A549 (cell line): ENCODE measurements at regions not wholly inside any gene's neighbourhood (a gene's known extent, or its start where the extent isn't known, plus 50 kb on each side); places are given as distances from the start of the nearest gene placed in this dataset.
"Not testable (repeated sequence)": the region's sequence is repeated elsewhere in the genome, so short reads cannot be mapped to it uniquely, and the experiment has no call there.

Experiments used
- CTCF ChIP-seq: fragments of >200 bp; sonication (Bioruptor Twin); formaldehyde crosslinking; IDR thresholded peaks from 3 replicates; pipeline ENCODE4 v1.5.1; 2016
- EP300 ChIP-seq, 2 experiments: fragments of >200 bp; sonication (Bioruptor Twin); formaldehyde crosslinking; IDR thresholded peaks; 2 replicates in 1 of 2; 3 replicates in 1 of 2; pipeline ENCODE4 v1.6.1; 2016 to 2017
- POLR2A ChIP-seq: IDR thresholded peaks from 2 replicates; pipeline ENCODE4 v1.6.1; 2012; ENCODE audit warnings: mild to moderate bottlenecking, low read length
- SMC3 ChIP-seq: fragments of >200 bp; sonication (Bioruptor Twin); formaldehyde crosslinking; IDR thresholded peaks from 3 replicates; pipeline ENCODE4 v1.6.1; 2018; ENCODE audit warnings: inconsistent platforms

GRCh38 chr2:111280709-111281286, 160.1 kb downstream of the BCL2L11 start:
- TF ChIP-seq EP300 (IDR thresholded peaks at IDR 0.05); SMC3; POLR2A; CTCF: not testable (repeated sequence)
